ENCODE measurements at regions not wholly inside any gene's neighbourhood (a gene's known extent, or its start where the extent isn't known, plus 50 kb on each side); places are given as distances from the start of the nearest gene placed in this dataset.

- TF ChIP-seq EZH2phosphoT487 (IDR thresholded peaks at IDR 0.05; ENCODE audit: low read depth, severe bottlenecking, unreplicated experiment), result no peak
- TF ChIP-seq CTCF (IDR thresholded peaks at IDR 0.05; ENCODE audit: poor library complexity), result no peak
Measured at GRCh38 chr5:8714198-8714597, 831.7 kb downstream of the SEMA5A start.
